ENCODE measurements at regions not wholly inside any gene's neighbourhood (a gene's known extent, or its start where the extent isn't known, plus 50 kb on each side); places are given as distances from the start of the nearest gene placed in this dataset.
"Not testable (repeated sequence)": the region's sequence is repeated elsewhere in the genome, so short reads cannot be mapped to it uniquely, and the experiment has no call there.

DNA sequence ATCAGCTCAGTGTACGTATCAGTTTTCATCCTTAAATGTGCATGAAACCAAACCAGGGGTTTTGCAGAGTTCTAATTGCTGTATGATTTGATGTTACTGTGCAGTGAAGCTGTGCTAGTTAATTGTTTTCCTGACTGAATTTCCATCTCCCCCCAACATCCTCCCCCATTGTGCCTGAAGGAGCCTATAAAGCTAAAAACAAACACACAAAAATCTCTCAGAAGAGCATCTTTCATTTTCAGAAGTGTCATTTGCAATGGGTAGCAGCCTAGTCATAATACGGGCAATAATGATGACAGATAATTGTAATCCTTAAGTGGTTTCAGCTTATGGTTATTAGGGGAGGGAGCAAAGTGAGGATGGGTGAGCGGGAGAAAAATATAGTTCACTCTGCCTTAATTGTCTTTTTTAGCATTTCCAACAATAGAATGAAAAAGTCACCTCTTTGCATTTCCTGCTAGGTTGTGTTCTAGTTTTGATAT is 207.9 kb upstream of the TBL1XR1 start:
- no peak for DNase-seq

GRCh38 chr3:177410730-177411129 is 213.4 kb upstream of the TBL1XR1 start:
- DNase-seq = no peak

DNA sequence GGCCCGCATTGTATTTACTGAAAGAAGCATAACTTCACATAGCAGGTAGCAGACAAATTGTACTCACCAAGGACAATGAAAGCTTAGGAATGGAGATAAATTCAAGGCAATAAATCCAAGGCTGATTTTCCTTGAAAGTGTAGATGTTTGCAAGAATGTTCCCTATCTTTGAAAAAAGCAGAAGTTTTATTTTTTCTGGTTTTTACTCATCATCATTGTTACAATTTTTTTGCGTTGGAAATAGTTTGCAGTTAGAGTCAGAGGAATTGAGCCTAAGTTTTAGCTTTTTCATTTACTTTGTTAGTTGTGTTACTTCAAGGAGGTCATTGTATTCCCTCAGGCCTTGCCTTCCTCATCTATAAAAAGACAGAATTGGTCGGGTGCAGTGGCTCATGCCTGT is 213.9 kb upstream of the TBL1XR1 start:
- DNase-seq = no peak

- not testable (repeated sequence) for DNase-seq
Observed at GRCh38 chr3:177412677-177413170, 215.4 kb upstream of the TBL1XR1 start.

DNA sequence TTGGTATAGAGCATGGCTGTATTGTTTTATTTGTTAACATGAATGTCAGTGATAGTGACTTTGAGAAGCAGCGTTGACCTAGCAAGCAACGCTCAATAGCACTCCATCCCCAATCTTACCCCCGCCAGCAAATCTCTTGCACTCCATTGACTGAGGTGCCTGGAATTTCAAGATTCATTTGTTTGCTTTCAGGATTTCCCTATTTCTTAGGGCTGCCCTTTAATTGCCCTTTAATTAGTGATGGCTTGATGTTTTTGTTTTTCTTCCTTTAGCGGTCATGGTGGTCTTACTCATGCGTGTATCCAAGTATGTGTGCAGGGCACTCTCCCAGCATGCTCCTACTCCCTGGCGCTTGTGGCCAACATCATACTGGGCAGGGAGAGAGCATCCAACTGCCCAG is 216.8 kb upstream of the TBL1XR1 start:
- DNase-seq = no peak

GRCh38 chr3:177418787-177419186 is 221.5 kb upstream of the TBL1XR1 start:
- no peak for DNase-seq

DNA sequence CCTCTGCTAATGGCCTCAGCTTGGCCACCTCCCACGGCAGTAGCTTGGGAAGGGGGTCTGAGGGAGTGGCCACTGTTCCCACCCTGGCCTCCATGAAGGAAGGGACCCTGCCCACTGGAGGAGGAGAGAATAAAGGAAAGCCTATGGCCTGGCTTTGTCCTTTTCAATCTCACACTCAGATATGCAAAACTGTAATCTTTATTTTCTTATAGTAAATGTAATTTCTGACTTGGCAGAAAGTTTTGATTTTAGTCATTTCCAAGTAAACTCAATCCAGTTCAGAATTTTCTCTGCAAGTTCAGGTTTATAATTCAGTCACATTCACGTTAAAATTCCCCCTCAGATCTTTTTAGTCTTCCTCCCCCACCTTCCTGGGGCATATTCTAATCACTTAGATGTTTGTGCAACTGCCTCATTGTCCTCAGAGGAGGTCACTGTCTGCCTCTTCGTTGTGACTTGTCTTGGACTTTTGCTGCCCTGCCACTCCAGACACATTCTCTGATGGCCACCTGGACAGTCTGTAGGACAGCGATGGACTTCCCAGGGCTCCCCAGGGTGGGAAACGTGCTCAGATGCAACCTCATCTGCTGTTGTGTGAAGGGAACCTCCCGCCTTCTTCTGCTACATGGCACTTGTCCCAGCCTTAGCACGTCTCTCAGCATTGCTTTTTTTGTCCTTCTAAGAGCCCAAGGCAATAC is 222.8 kb upstream of the TBL1XR1 start:
- no peak for DNase-seq

GRCh38 chr3:177420651-177421480 is 223.6 kb upstream of the TBL1XR1 start:
- DNase-seq = no peak

DNA sequence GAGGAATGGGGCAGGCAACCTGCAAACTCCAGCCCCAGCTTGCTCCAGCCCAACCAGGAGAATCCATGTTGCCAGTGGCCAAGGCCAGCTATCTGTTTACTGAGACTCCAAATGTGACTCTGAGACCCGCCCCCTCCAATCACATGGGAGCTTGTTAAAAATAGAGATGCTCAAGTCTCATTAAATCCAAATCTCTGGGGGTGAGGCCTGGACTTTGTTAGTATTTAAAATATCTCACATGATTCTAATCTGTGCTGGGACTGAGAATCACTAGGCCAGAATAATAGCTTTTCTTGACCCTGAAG is 224.2 kb upstream of the TBL1XR1 start:
- DNase-seq = no peak

DNA sequence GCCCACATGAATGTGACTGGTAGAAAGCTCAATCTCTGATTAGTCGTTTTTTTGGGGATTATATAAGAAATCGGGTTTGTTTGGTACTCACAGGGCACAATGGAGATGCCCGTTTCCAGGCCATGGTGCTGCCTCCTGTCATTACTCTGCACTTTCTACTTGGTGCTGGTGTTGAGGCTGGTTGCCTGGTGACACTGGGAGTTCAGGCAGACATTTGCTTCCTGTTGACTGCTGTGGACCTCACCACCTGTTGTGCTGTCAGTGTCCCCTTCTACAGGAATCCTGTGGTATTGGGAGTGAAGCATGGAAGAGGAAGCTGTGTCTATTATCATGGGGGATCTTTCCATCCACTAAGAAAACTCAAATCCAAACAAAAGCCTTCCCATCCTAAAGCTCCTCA is 227.2 kb upstream of the TBL1XR1 start:
- no peak for DNase-seq

DNA sequence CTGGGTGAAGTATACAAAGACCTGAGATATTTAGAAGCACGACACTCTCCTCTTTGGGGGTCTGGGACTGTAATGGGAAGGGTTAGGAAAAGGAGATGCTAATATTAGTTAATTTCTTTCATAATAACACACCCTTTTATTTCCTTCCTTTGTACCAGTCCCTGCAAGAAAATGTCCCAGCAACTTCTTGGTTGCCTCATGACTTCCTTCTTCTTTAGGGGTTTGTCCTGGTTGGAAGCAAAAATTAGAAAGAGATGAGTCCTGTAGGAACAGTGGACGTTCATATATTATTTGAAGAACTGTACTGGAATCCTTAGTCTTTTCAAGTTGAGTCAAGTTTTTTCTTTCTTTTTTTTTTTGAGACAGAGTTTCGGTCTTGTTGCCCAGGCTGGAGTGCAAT is 227.8 kb upstream of the TBL1XR1 start:
- DNase-seq = no peak

DNA sequence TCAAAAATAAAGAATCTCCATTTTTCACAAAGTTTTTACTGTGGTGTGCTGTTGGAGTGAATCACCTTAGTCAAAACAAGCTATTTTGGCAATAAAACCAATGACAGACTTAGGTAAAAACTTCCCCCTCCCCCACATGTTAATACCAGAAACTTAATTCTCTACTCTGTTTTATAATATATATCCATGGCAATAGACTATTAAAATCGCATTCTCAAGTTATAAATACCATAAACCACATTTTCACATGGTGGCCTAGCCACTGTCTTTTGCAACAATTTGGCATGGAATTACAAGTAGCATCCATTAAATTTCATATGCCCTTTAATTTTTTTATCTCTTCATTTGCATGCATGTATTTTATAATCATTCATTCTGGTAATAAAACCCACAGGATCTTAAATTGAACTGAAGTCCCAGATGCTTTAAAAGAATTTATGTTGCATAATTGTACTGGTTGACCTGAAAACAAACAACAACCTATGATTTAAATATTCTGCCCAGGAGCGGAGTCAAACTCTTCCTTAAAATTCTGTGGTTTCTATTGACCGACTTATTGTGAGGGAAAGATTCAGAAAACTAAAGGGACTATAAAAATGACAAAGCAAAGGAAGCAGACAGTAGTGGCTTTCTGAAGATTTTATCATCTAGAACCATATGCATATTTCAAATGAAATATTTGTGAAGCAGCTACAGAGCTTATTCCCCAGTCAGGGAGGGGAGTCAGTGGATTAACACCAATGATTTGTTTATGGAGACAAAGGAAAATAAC is 229.0 kb upstream of the TBL1XR1 start:
- DNase-seq = no peak

DNA sequence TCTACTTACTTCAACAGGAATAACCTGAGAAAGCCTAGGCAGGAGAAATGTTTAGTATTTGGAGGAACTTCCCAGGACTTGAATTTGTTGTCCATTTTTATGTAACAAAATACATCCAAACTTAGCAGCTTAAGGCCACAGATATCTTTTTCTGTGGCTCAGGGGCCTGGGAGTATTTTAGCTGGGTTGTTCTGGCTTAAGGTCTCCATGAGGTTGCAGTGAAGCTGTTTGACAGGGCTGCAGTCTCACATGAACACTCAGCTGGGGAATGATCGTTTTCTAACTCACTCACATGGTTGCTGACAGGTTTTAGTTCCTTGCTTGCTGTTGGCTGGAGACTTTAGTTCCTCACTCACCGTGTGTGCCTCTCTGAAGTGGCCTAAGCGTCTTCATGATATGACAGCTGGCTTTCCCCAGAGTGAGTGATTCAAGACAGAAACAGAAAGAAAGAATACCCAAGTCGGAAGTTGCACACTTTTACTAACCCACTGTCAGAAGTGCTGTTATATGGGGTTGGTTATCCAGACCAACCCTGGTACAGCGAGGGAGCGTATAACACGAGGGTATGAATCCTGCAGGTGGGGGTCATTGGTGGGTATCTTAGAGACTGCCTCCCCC is 229.7 kb upstream of the TBL1XR1 start:
- DNase-seq = no peak

- no peak for DNase-seq
Observed at GRCh38 chr3:177427540-177427939, 230.3 kb upstream of the TBL1XR1 start.

GRCh38 chr3:177429079-177429478 is 231.8 kb upstream of the TBL1XR1 start:
- no peak for DNase-seq

- DNase-seq = no peak
Observed at GRCh38 chr3:177429771-177430170, 232.5 kb upstream of the TBL1XR1 start.

GRCh38 chr3:177430653-177431052 is 233.4 kb upstream of the TBL1XR1 start:
- DNase-seq = no peak

DNA sequence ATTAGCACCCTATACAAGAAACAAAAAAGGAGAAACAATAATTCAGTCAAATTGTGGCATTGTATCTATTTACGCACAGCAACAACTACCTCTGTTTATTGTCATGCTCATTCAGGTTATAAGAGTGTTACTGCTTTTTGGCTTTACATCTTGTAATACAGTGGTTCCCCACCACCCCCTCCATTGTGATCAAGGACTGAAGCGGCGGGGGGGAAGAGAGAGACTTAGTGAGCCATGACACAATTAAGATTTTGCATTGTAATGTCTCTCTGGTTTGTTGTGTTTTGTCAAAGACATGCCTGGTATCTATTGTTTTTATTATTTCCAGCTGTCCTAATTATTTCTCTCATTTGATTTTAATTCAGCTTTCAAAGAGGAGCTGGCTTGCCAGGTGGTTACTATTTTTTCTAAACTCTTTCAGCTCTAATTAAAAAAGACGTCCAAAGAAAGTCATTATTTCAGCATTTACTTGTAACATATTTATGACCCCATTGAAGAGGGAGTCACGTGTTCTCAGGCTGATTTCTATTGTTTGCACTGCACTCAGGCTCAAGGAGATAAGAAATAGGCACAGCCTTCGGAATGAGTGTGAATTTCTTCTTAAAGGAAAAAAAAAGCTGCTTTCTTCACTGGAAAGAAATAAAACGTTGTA is 234.4 kb upstream of the TBL1XR1 start:
- DNase-seq = no peak

DNA sequence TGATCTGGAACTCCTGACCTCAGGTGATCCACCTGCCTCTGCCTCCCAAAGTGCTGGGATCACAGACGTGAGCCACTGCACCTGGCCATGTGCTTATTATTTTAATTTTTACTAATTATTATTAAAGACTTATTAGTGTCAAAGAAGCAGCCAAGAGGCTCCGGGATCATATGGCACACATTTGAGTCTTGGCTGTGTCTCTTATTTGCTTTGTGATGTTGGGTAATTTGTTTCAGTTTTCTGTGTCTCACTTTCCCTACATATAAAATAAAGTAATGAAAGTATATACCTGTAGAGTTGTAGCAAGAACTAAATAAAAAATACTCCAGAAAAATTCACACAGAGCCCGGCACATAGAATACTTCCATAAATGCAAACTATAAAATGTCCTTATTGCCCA is 238.0 kb upstream of the TBL1XR1 start:
- DNase-seq = no peak

DNA sequence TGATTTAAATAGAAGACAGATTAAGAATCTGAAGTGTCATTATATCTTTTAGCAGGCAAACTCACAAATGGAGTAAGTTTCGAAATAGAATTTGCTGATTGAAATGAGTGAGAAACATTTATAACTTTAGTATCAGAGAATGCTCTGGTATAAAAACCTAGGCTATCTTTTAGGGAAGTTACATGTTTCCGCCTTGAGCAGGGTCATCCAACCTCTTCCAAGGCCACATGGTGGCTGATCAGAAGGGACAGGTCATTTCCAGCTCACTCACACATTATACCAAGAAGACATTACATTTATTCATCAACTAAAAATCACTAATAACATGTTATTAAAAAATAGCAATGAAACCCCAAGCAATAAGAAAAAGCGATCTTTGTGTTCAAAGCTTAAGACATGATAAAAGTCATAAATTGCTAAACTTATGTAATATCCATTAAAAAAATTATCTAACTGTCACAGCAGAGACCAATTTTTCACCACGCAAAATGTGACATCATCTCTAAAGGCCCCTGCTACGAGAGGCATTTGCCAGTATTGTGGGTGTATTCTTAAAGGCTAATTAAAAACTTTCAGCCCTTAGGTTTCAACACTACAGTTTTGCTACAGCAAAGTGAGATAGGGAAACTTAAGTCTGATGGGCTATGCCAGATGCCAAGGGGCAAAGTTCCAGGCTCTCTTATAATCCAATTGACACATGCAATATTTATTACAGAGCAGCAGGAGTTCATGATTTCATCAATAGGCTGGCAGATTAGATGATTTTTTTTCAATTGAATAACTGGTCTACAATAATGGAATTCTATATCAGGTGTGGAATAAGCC is 240.4 kb upstream of the TBL1XR1 start:
- DNase-seq = no peak

GRCh38 chr3:177438596-177439220 is 241.4 kb upstream of the TBL1XR1 start:
- no peak for DNase-seq
